Heart left ventricle (tissue), 16 donors: ENCODE measurements at regions not wholly inside any gene's neighbourhood (a gene's known extent, or its start where the extent isn't known, plus 50 kb on each side); places are given as distances from the start of the nearest gene placed in this dataset.

Experiments
- ATAC-seq, 4 donors: fragments of 200-7000 bp; cut with Tn5 transposase; one replicate each; pipeline ENCODE4 v1.9.1; 2020 to 2022; ENCODE audit warnings: moderate library complexity in 4 of 4, mild to moderate bottlenecking in 3 of 4, moderate number of reproducible peaks in 1 of 4
- DNase-seq, 5 donors: peaks; one replicate each; pipeline ENCODE4 v3.0.0-alpha.2; 2020
- H3K27ac ChIP-seq, 12 donors: fragments of 200-600 bp; sonication (generic) in 4 of 12; one replicate each; pipeline versions ENCODE4 v1.5.0 to v1.8.0; 2016 to 2022; ENCODE audit warnings: mild to moderate bottlenecking in 2 of 12
- H3K27me3 ChIP-seq, 9 donors: fragments of 200-600 bp; sonication (generic) in 2 of 9; one replicate each; pipeline versions ENCODE4 v1.5.1 to v1.8.0; 2016 to 2022; ENCODE audit warnings: mild to moderate bottlenecking in 3 of 9
- H3K36me3 ChIP-seq, 9 donors: fragments of 200-600 bp; sonication (generic) in 2 of 9; one replicate each; pipeline versions ENCODE4 v1.5.0 to v1.8.0; 2018 to 2022; ENCODE audit warnings: mild to moderate bottlenecking in 2 of 9
- H3K4me1 ChIP-seq, 12 donors: fragments of 200-600 bp; sonication (generic) in 4 of 12; one replicate each; pipeline versions ENCODE4 v1.5.0 to v1.8.0; 2016 to 2022; ENCODE audit warnings: mild to moderate bottlenecking in 3 of 12
- H3K4me3 ChIP-seq, 12 donors: fragments of 200-600 bp; sonication (generic) in 4 of 12; one replicate each; pipeline versions ENCODE4 v1.5.0 to v1.8.0; 2017 to 2022; ENCODE audit warnings: mild to moderate bottlenecking in 9 of 12, moderate library complexity in 4 of 12
- H3K9me3 ChIP-seq, 12 donors: fragments of 200-600 bp; sonication (generic) in 4 of 12; one replicate each; pipeline versions ENCODE4 v1.5.0 to v1.8.0; 2016 to 2022; ENCODE audit warnings: mild to moderate bottlenecking in 1 of 12
- POLR2A ChIP-seq, 2 donors: fragments of 450-650 bp; IDR thresholded peaks; one replicate each; pipeline ENCODE4 v1.6.1; 2017; ENCODE audit warnings: antibody characterized with exemption in 2 of 2, mild to moderate bottlenecking in 2 of 2, moderate library complexity in 2 of 2
- WGBS, 4 donors: extraction: QIAGEN DNeasy Blood & Tissue Kit in 2 of 4; methylation state at CpG; one replicate each; pipeline versions ENCODE4 v1.1.5 to v1.1.7; 2013 to 2018; 5-methylcytosine and 5-hydroxymethylcytosine counted together
- intact Hi-C, 10 donors: fragments of 100-400 bp; cut with DNase I; formaldehyde crosslinking; loops; one replicate each; pipeline versions ENCODE4 v1.11.1 to v1.14.2; 2022
- TF ChIP-seq, protein P1 (sequence below), 12 donors: fragments of 200-600 bp; sonication (generic) in 4 of 12; IDR thresholded peaks; one replicate each; pipeline versions ENCODE4 v1.5.0 to v1.8.0; 2018 to 2022; ENCODE audit warnings: antibody characterized with exemption in 12 of 12, mild to moderate bottlenecking in 5 of 12
- donor health status: ischemic (EF 13 %, LVEDD 7.1; RV severe dilation, severe dysfunction).
- donor health status: healthy with polysubstance abuse.
- donor health status: DM: no; HTN: yes; CAD: no.
- donor health status: DM: no; HTN: no; CAD: no.
- donor health status: ischemic (EF 25% LVEDD 6.9; RV normal size, moderate dysfunction).
- donor health status: ischemic (EF 25% LVEDD 5.7; RV mildly dilated, moderate dysfunction).
- donor health status: healthy.
- donor health status: DM: yes; HTN: yes; CAD: no.
- donor health status: ischemic (EF 35%, LVEDD 5.7; RV mildly dilated, moderate dysfunction).
- donor health status: nonischemic (EF 11% LVEDD 7.7; RV severe dilation, severe dysfunction).
- donor health status: DM: yes; HTN: yes; CAD: no.
- donor health status: PGD.
- donor health status: ischemic (EF 29% LVEDD 5.4; RV normal size, mild dysfunction).
- donor health status: nonischemic (EF 23%, LVEDD 6.1; RV moderate dilation, normal function).

DNA sequence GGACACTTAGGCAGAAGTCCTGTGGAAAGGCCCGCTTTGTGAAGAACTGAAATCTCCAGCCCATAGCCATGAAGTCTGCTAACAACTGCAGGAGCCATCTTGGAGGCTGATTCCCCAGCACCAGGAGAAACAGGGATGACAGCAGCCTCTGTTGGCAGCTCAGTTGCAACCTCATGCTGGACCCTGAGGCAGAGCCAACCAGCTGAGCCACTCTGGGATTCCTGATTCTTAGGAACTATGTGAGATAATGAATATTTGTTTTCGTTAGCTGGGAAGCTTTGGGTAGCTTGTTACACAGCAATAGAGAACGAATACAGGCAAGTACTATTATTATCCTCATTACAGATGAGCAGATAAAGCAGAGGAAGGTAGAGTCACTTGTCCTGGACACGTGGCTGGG lies 210.5 kb upstream of the ANKH start:
- Histone ChIP-seq H3K27me3 (no peaks in the 10 kb centered on the region), H3K9me3 (peaks cover 0 to 12% (median 0%) of the 10 kb centered on the region in 12 donors), H3K36me3 (no peaks in the 10 kb centered on the region), H3K4me1 (peaks cover 0 to 5% (median 0%) of the 10 kb centered on the region in 12 donors), H3K4me3 (no peak overlapping the region), H3K27ac (no peak overlapping the region)
- ATAC-seq (no peak), DNase-seq (no peak)
- WGBS, 4 donors, result 71 to 78% (median 73%) methylated on average over 4 of the region's 4 CpGs
- TF ChIP-seq, protein P1, sequence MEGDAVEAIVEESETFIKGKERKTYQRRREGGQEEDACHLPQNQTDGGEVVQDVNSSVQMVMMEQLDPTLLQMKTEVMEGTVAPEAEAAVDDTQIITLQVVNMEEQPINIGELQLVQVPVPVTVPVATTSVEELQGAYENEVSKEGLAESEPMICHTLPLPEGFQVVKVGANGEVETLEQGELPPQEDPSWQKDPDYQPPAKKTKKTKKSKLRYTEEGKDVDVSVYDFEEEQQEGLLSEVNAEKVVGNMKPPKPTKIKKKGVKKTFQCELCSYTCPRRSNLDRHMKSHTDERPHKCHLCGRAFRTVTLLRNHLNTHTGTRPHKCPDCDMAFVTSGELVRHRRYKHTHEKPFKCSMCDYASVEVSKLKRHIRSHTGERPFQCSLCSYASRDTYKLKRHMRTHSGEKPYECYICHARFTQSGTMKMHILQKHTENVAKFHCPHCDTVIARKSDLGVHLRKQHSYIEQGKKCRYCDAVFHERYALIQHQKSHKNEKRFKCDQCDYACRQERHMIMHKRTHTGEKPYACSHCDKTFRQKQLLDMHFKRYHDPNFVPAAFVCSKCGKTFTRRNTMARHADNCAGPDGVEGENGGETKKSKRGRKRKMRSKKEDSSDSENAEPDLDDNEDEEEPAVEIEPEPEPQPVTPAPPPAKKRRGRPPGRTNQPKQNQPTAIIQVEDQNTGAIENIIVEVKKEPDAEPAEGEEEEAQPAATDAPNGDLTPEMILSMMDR (IDR thresholded peaks at IDR 0.05), result no peak
- no peak for TF ChIP-seq POLR2A (IDR thresholded peaks at IDR 0.05)
- intact Hi-C loops, result no loop called here

GRCh38 chr5:15080219-15080618 lies 208.6 kb upstream of the ANKH start:
- Histone ChIP-seq H3K9me3 (peaks cover 0 to 12% (median 0%) of the 10 kb centered on the region in 12 donors), H3K27me3 (no peaks in the 10 kb centered on the region), H3K36me3 (no peaks in the 10 kb centered on the region), H3K4me1 (no peaks in the 10 kb centered on the region), H3K4me3 (no peak overlapping the region), H3K27ac (no peak overlapping the region)
- no peak for DNase-seq
- no peak for TF ChIP-seq POLR2A (IDR thresholded peaks at IDR 0.05)
- TF ChIP-seq, protein P1 (IDR thresholded peaks at IDR 0.05), result no peak
- ATAC-seq, result no peak
- intact Hi-C loops, result no loop called here
- whole genome bisulfite sequencing, 4 donors, result 63 to 77% (median 70%) methylated on average over 1 of the region's 1 CpG

GRCh38 chr5:15079566-15079965 lies 208.0 kb upstream of the ANKH start:
- Histone ChIP-seq H3K36me3 (no peaks in the 10 kb centered on the region), H3K27ac (no peak overlapping the region), H3K27me3 (no peaks in the 10 kb centered on the region), H3K9me3 (peaks cover 0 to 12% (median 0%) of the 10 kb centered on the region in 12 donors), H3K4me3 (no peak overlapping the region), H3K4me1 (no peaks in the 10 kb centered on the region)
- ATAC-seq (no peak), DNase-seq (no peak)
- intact Hi-C loops, result no loop called here
- 66 to 77% (median 74%) methylated on average over 3 of the region's 3 CpGs for WGBS, 4 donors
- TF ChIP-seq, protein P1 (IDR thresholded peaks at IDR 0.05), result no peak

DNA sequence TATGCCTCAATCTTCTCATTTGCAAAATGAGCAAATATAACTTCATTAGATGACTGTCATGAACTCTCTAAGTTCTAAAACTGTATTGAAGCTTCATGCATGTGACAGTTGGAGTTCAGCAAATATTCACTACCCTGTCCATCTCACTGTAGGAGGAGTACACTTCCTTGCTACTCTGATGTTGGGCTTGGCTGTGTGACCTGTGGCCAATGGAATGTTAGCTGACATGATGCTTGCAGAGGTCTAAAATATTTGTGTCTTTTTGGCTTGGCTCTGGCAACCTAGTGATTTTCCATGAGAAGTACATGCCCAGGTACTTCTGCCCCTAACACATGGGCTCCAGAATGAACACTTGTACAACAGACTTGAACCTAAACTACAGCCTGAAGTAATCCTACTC lies 203.1 kb upstream of the ANKH start:
- TF ChIP-seq POLR2A (IDR thresholded peaks at IDR 0.05), result no peak
- TF ChIP-seq, protein P1 (IDR thresholded peaks at IDR 0.05), result no peak
- no peaks in the 10 kb centered on the region for H3K4me1 ChIP-seq
- intact Hi-C loops, result no loop called here
- no peaks in the 10 kb centered on the region for H3K36me3 ChIP-seq
- H3K9me3 ChIP-seq, result no peaks in the 10 kb centered on the region
- DNase-seq (no peak), ATAC-seq (no peak)
- no peak overlapping the region for H3K27ac ChIP-seq
- H3K4me3 ChIP-seq, result no peak overlapping the region
- no peaks in the 10 kb centered on the region for H3K27me3 ChIP-seq
